H1 (cell line): ENCODE measurements at regions not wholly inside any gene's neighbourhood (a gene's known extent, or its start where the extent isn't known, plus 50 kb on each side); places are given as distances from the start of the nearest gene placed in this dataset.

ENCODE experiments used
- HDAC2 ChIP-seq, 2 experiments: fragments of 300-600 bp in 1 of 2; sonication (generic) in 1 of 2; IDR thresholded peaks; 2 replicates each; pipeline ENCODE4 v1.6.1; 2011 to 2012; ENCODE audit warnings: low read depth in 2 of 2, low read length in 2 of 2, mild to moderate bottlenecking in 2 of 2, moderate library complexity in 2 of 2, borderline replicate concordance in 1 of 2, inconsistent platforms in 1 of 2
- PHF8 ChIP-seq: fragments of 200-600 bp; sonication (generic); conservative IDR thresholded peaks from 2 replicates; pipeline ENCODE4 v1.7.1; 2012; ENCODE audit warnings: low read depth, mild to moderate bottlenecking, inconsistent platforms, low read length, moderate library complexity
- POLR2A ChIP-seq, 2 experiments: IDR thresholded peaks; 1 replicate in 1 of 2; 2 replicates in 1 of 2; pipeline ENCODE4 v1.6.1; 2011; ENCODE audit warnings: low read depth in 2 of 2, low read length in 2 of 2, mild to moderate bottlenecking in 2 of 2; ENCODE audit errors: control extremely low read depth in 1 of 2
- SIX5 ChIP-seq: IDR thresholded peaks from 2 replicates; pipeline ENCODE4 v1.6.1; 2011; ENCODE audit warnings: mild to moderate bottlenecking, low read depth, low read length
- SP4 ChIP-seq: IDR thresholded peaks from 2 replicates; pipeline ENCODE4 v1.6.1; 2012; ENCODE audit warnings: low read length, inconsistent platforms
- TF ChIP-seq, protein P1 (sequence below), 3 experiments: IDR thresholded peaks; 1 replicate in 2 of 3; 2 replicates in 1 of 3; pipeline versions ENCODE4 v1.5.1 to v1.6.1; 2011; ENCODE audit warnings: low read length in 3 of 3, mild to moderate bottlenecking in 3 of 3, inconsistent platforms in 2 of 3, low read depth in 1 of 3, moderate library complexity in 1 of 3; ENCODE audit not compliant: insufficient read depth in 1 of 3; ENCODE audit errors: control extremely low read depth in 1 of 3

DNA sequence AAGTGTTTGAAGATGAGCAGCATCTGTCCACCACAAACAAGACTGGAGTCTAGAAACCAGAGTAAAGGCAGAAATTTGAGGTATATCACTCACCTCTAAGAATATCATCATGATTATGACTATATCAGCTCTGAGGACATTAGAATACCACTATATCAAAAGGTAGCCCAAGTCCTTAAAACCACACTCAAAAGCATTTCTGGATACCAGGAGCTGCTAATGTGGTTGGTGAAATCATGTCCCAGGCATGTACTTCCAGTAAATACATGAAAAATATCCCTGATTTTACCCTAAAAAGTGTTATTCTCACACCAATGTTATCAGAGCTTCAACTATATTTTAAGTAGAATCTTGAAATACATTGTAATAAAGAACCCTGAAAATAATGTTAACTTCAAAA lies 136.3 kb upstream of the SMAD1 start:
- TF ChIP-seq, protein P1, sequence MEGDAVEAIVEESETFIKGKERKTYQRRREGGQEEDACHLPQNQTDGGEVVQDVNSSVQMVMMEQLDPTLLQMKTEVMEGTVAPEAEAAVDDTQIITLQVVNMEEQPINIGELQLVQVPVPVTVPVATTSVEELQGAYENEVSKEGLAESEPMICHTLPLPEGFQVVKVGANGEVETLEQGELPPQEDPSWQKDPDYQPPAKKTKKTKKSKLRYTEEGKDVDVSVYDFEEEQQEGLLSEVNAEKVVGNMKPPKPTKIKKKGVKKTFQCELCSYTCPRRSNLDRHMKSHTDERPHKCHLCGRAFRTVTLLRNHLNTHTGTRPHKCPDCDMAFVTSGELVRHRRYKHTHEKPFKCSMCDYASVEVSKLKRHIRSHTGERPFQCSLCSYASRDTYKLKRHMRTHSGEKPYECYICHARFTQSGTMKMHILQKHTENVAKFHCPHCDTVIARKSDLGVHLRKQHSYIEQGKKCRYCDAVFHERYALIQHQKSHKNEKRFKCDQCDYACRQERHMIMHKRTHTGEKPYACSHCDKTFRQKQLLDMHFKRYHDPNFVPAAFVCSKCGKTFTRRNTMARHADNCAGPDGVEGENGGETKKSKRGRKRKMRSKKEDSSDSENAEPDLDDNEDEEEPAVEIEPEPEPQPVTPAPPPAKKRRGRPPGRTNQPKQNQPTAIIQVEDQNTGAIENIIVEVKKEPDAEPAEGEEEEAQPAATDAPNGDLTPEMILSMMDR (IDR thresholded peaks at IDR 0.05; ENCODE audit: control extremely low read depth in 1 of 3, insufficient read depth in 1 of 3, low read depth in 1 of 3, low read length in 3 of 3) = no peak
- TF ChIP-seq SIX5 (no peak), POLR2A (IDR thresholded peaks at IDR 0.05; ENCODE audit: control extremely low read depth in 1 of 2, low read depth in 2 of 2, low read length in 2 of 2) (no peak), PHF8 (no peak), SP4 (no peak), HDAC2 (IDR thresholded peaks at IDR 0.05; ENCODE audit: borderline replicate concordance in 1 of 2, low read depth in 2 of 2, low read length in 2 of 2) (no peak)
